Smooth muscle cell (in vitro differentiated cells): ENCODE measurements at regions not wholly inside any gene's neighbourhood (a gene's known extent, or its start where the extent isn't known, plus 50 kb on each side); places are given as distances from the start of the nearest gene placed in this dataset.

Source experiments
- DNase-seq: peaks from one replicate; lab custom pipeline; 2025; ENCODE audit not compliant: unreplicated experiment; lab: John Stamatoyannopoulos, UW
- H2AFZ ChIP-seq: fragments of 200-600 bp; sonication (generic); 2 replicates; pipeline ENCODE4 v1.6.0; 2016; ENCODE audit warnings: antibody characterized with exemption, low read depth, mild to moderate bottlenecking
- H3F3A ChIP-seq: fragments of 200-600 bp; sonication (generic); 2 replicates; pipeline ENCODE4 v1.6.0; 2017; ENCODE audit warnings: antibody characterized with exemption, low read depth
- H3K27ac ChIP-seq: fragments of 200-600 bp; sonication (generic); 2 replicates; pipeline ENCODE4 v1.5.1; 2016; ENCODE audit warnings: low read depth, mild to moderate bottlenecking
- H3K27me3 ChIP-seq: fragments of 200-600 bp; sonication (generic); 2 replicates; pipeline ENCODE4 v1.6.1; 2016; ENCODE audit warnings: low read depth, mild to moderate bottlenecking
- H3K36me3 ChIP-seq: fragments of 200-600 bp; sonication (generic); 2 replicates; pipeline ENCODE4 v1.5.1; 2016; ENCODE audit warnings: low read depth
- H3K4me1 ChIP-seq: fragments of 200-600 bp; sonication (generic); 2 replicates; pipeline ENCODE4 v1.5.1; 2016; ENCODE audit warnings: low read depth
- H3K4me2 ChIP-seq: fragments of 200-600 bp; sonication (generic); 2 replicates; pipeline ENCODE4 v1.6.0; 2016; ENCODE audit warnings: mild to moderate bottlenecking
- H3K4me3 ChIP-seq: fragments of 200-600 bp; sonication (generic); 2 replicates; pipeline ENCODE4 v1.5.1; 2016; ENCODE audit warnings: mild to moderate bottlenecking
- H3K79me2 ChIP-seq: fragments of 200-600 bp; sonication (generic); 2 replicates; pipeline ENCODE4 v1.6.0; 2016; ENCODE audit warnings: low read depth, mild to moderate bottlenecking
- H3K9ac ChIP-seq: fragments of 200-600 bp; sonication (generic); 2 replicates; pipeline ENCODE4 v1.6.0; 2016; ENCODE audit warnings: low read depth
- H3K9me3 ChIP-seq: fragments of 200-600 bp; sonication (generic); replicated peaks from 2 replicates; pipeline ENCODE4 v1.5.1; 2016; ENCODE audit warnings: low read depth
- H4K20me1 ChIP-seq: fragments of 200-600 bp; sonication (generic); 2 replicates; pipeline ENCODE4 v1.6.0; 2016; ENCODE audit warnings: low read depth
- CTCF ChIP-seq: fragments of 200-600 bp; sonication (generic); IDR thresholded peaks from 2 replicates; pipeline ENCODE4 v1.5.1; 2017; ENCODE audit warnings: borderline replicate concordance, mild to moderate bottlenecking, antibody characterized with exemption; ENCODE audit not compliant: insufficient read depth, poor library complexity, severe bottlenecking
- WGBS: methylation state at CpG from one replicate; pipeline ENCODE4 v1.1.7; 2016; ENCODE audit warnings: low lambda C conversion rate; 5-methylcytosine and 5-hydroxymethylcytosine counted together

- no peaks in the 10 kb centered on the region for H4K20me1 ChIP-seq
- no peak overlapping the region for H3K9ac ChIP-seq
- DNase-seq = no peak
- no peaks in the 10 kb centered on the region for H3K79me2 ChIP-seq
- H3K4me1 ChIP-seq = no peaks in the 10 kb centered on the region
- H3K9me3 ChIP-seq = no peaks in the 10 kb centered on the region
- no peak for TF ChIP-seq CTCF
- WGBS = 39% methylated on average over 1 of the region's 1 CpG
- no peak overlapping the region for H3K4me2 ChIP-seq
- no peak overlapping the region for H3K27ac ChIP-seq
- H3K4me3 ChIP-seq = no peak overlapping the region
- no peaks in the 10 kb centered on the region for H3F3A ChIP-seq
- no peaks in the 10 kb centered on the region for H3K27me3 ChIP-seq
- H2AFZ ChIP-seq = no peak overlapping the region
- H3K36me3 ChIP-seq = no peaks in the 10 kb centered on the region
These were observed 1038.9 kb downstream of the GRM8 start for GRCh38 chr7:126213876-126214275.

GRCh38 chr7:126211875-126212274, 1040.9 kb downstream of the GRM8 start:
- H3K4me3 ChIP-seq = no peak overlapping the region
- H3F3A ChIP-seq = no peaks in the 10 kb centered on the region
- H4K20me1 ChIP-seq = no peaks in the 10 kb centered on the region
- no peak overlapping the region for H3K9ac ChIP-seq
- no peak for TF ChIP-seq CTCF
- no peak for DNase-seq
- no peaks in the 10 kb centered on the region for H3K36me3 ChIP-seq
- no peaks in the 10 kb centered on the region for H3K27me3 ChIP-seq
- no peak overlapping the region for H2AFZ ChIP-seq
- no peaks in the 10 kb centered on the region for H3K79me2 ChIP-seq
- H3K4me1 ChIP-seq = no peaks in the 10 kb centered on the region
- no peak overlapping the region for H3K4me2 ChIP-seq
- H3K27ac ChIP-seq = no peak overlapping the region
- H3K9me3 ChIP-seq = no peaks in the 10 kb centered on the region

- H3K79me2 ChIP-seq = no peaks in the 10 kb centered on the region
- H3K27me3 ChIP-seq = no peaks in the 10 kb centered on the region
- DNase-seq = no peak
- H3F3A ChIP-seq = no peaks in the 10 kb centered on the region
- H3K9me3 ChIP-seq = no peaks in the 10 kb centered on the region
- no peaks in the 10 kb centered on the region for H3K36me3 ChIP-seq
- no peak for TF ChIP-seq CTCF
- no peak overlapping the region for H3K4me3 ChIP-seq
- no peak overlapping the region for H3K27ac ChIP-seq
- H3K4me1 ChIP-seq = no peaks in the 10 kb centered on the region
- H3K4me2 ChIP-seq = no peak overlapping the region
- H4K20me1 ChIP-seq = no peaks in the 10 kb centered on the region
- H2AFZ ChIP-seq = no peak overlapping the region
- no peak overlapping the region for H3K9ac ChIP-seq
These were observed 1042.0 kb downstream of the GRM8 start for GRCh38 chr7:126210707-126211106.

GRCh38 chr7:126203185-126203584, 1049.6 kb downstream of the GRM8 start:
- Histone ChIP-seq H3K79me2 (no peaks in the 10 kb centered on the region), H3K9ac (no peak overlapping the region), H2AFZ (no peak overlapping the region), H4K20me1 (no peaks in the 10 kb centered on the region), H3K4me2 (no peak overlapping the region), H3K27ac (no peak overlapping the region), H3K27me3 (no peaks in the 10 kb centered on the region), H3K9me3 (no peaks in the 10 kb centered on the region), H3K4me1 (no peaks in the 10 kb centered on the region), H3K36me3 (no peaks in the 10 kb centered on the region), H3K4me3 (no peak overlapping the region), H3F3A (no peaks in the 10 kb centered on the region)
- no peak for DNase-seq
- no peak for TF ChIP-seq CTCF
- 68% methylated on average over 1 of the region's 1 CpG for WGBS
